ENCODE measurements at regions not wholly inside any gene's neighbourhood (a gene's known extent, or its start where the extent isn't known, plus 50 kb on each side); places are given as distances from the start of the nearest gene placed in this dataset.

DNA sequence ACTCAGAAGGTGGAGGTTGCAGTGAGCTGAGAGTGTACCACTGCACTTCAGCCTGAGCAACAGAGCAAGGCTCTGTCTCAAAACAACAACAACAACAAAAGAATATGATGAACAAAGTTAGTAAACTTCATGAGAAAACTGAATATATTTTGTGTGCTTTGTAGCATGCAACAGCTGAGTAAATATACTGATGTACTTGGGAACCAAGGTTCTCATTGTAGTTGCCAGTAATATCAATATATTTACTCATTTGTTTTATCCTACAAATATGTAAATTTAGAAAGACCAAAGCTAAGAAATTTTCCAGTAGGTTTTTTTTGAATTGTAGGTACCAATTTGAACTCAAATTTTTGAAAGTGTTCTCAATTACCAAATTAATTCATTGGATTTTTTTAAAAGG, 127.2 kb downstream of the IPO8 start:
- TF ChIP-seq, protein P1, sequence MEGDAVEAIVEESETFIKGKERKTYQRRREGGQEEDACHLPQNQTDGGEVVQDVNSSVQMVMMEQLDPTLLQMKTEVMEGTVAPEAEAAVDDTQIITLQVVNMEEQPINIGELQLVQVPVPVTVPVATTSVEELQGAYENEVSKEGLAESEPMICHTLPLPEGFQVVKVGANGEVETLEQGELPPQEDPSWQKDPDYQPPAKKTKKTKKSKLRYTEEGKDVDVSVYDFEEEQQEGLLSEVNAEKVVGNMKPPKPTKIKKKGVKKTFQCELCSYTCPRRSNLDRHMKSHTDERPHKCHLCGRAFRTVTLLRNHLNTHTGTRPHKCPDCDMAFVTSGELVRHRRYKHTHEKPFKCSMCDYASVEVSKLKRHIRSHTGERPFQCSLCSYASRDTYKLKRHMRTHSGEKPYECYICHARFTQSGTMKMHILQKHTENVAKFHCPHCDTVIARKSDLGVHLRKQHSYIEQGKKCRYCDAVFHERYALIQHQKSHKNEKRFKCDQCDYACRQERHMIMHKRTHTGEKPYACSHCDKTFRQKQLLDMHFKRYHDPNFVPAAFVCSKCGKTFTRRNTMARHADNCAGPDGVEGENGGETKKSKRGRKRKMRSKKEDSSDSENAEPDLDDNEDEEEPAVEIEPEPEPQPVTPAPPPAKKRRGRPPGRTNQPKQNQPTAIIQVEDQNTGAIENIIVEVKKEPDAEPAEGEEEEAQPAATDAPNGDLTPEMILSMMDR (IDR thresholded peaks at IDR 0.05): no peak
- no peak for TF ChIP-seq POLR2A (IDR thresholded peaks at IDR 0.05)
